GM21390 (cell line): ENCODE measurements at regions not wholly inside any gene's neighbourhood (a gene's known extent, or its start where the extent isn't known, plus 50 kb on each side); places are given as distances from the start of the nearest gene placed in this dataset.
A peak's percentile ranks its signal among the peaks of the same experiment; 100 is the strongest.

ENCODE experiments used
- ATAC-seq: cut with Tn5 transposase; IDR thresholded peaks from one replicate; pipeline ENCODE4 v1.9.1; 2021; ENCODE audit not compliant: unreplicated experiment

- peak; percentile 69 for ATAC-seq
These were observed 63.5 kb downstream of the ENC1 start for GRCh38 chr5:74576941-74577456.

- ATAC-seq, result no peak
These were observed 64.6 kb downstream of the ENC1 start for GRCh38 chr5:74575741-74576538.

GRCh38 chr5:74570250-74570649, 70.3 kb downstream of the ENC1 start:
- ATAC-seq, result no peak

- ATAC-seq, result no peak
These were observed 73.0 kb downstream of the ENC1 start for GRCh38 chr5:74567411-74567995.

GRCh38 chr5:74562122-74562521, 78.4 kb downstream of the ENC1 start:
- ATAC-seq, result no peak

GRCh38 chr5:74560245-74560644, 80.3 kb downstream of the ENC1 start:
- ATAC-seq, result no peak

GRCh38 chr5:74556631-74557595, 83.6 kb downstream of the ENC1 start:
- ATAC-seq, result no peak

- ATAC-seq, result no peak
These were observed 84.5 kb downstream of the ENC1 start for GRCh38 chr5:74556006-74556405.

- no peak for ATAC-seq
These were observed 88.4 kb downstream of the ENC1 start for GRCh38 chr5:74552101-74552500.

- no peak for ATAC-seq
These were observed 89.6 kb downstream of the ENC1 start for GRCh38 chr5:74550927-74551326.

GRCh38 chr5:74549384-74549783, 91.1 kb downstream of the ENC1 start:
- no peak for ATAC-seq

- ATAC-seq, result no peak
These were observed 93.7 kb downstream of the ENC1 start for GRCh38 chr5:74546796-74547195.

GRCh38 chr5:74544811-74545210, 95.7 kb downstream of the ENC1 start:
- no peak for ATAC-seq

GRCh38 chr5:74543162-74543995, 97.1 kb downstream of the ENC1 start:
- ATAC-seq, result no peak

GRCh38 chr5:74542482-74542881, 98.0 kb downstream of the ENC1 start:
- no peak for ATAC-seq

- ATAC-seq, result no peak
These were observed 99.1 kb downstream of the ENC1 start for GRCh38 chr5:74541381-74541781.

- ATAC-seq, result no peak
These were observed 99.9 kb downstream of the ENC1 start for GRCh38 chr5:74540622-74541021.

- no peak for ATAC-seq
These were observed 100.5 kb downstream of the ENC1 start for GRCh38 chr5:74539986-74540385.

GRCh38 chr5:74538206-74538661, 102.3 kb downstream of the ENC1 start:
- no peak for ATAC-seq

- no peak for ATAC-seq
These were observed 103.9 kb downstream of the ENC1 start for GRCh38 chr5:74536658-74537057.
